GM12873 (cell line): ENCODE measurements at regions not wholly inside any gene's neighbourhood (a gene's known extent, or its start where the extent isn't known, plus 50 kb on each side); places are given as distances from the start of the nearest gene placed in this dataset.

ENCODE experiments used
- CTCF ChIP-seq: IDR thresholded peaks from 2 replicates; pipeline ENCODE4 v1.5.1; 2012; ENCODE audit warnings: low read depth, mild to moderate bottlenecking, moderate library complexity, low read length, control low read depth; ENCODE audit not compliant: insufficient read depth; ENCODE audit errors: missing control alignments

GRCh38 chr2:147416099-147416498 lies 428.7 kb upstream of the ACVR2A start:
- no peak for TF ChIP-seq CTCF

- TF ChIP-seq CTCF, result no peak
These were observed 436.5 kb upstream of the ACVR2A start for GRCh38 chr2:147408357-147408756.

GRCh38 chr2:147405651-147406050 lies 439.2 kb upstream of the ACVR2A start:
- TF ChIP-seq CTCF, result no peak

- no peak for TF ChIP-seq CTCF
These were observed 445.8 kb upstream of the ACVR2A start for GRCh38 chr2:147398996-147399395.

- TF ChIP-seq CTCF, result no peak
These were observed 446.5 kb upstream of the ACVR2A start for GRCh38 chr2:147398301-147398700.

- no peak for TF ChIP-seq CTCF
These were observed 447.9 kb upstream of the ACVR2A start for GRCh38 chr2:147396890-147397289.

- no peak for TF ChIP-seq CTCF
These were observed 450.5 kb upstream of the ACVR2A start for GRCh38 chr2:147394179-147394790.
